C4-2B (cell line): ENCODE measurements at regions not wholly inside any gene's neighbourhood (a gene's known extent, or its start where the extent isn't known, plus 50 kb on each side); places are given as distances from the start of the nearest gene placed in this dataset.

Experiments used
- H3K27ac ChIP-seq: fragments of 450-650 bp; 2 replicates; pipeline ENCODE4 v1.5.1; 2017
- ZFX ChIP-seq: fragments of 450-650 bp; IDR thresholded peaks from 2 replicates; pipeline ENCODE4 v1.6.1; 2017
- TF ChIP-seq, protein P1 (sequence below): fragments of 450-650 bp; conservative IDR thresholded peaks from 2 replicates; pipeline ENCODE4 v1.5.1; 2017; ENCODE audit warnings: mild to moderate bottlenecking

DNA sequence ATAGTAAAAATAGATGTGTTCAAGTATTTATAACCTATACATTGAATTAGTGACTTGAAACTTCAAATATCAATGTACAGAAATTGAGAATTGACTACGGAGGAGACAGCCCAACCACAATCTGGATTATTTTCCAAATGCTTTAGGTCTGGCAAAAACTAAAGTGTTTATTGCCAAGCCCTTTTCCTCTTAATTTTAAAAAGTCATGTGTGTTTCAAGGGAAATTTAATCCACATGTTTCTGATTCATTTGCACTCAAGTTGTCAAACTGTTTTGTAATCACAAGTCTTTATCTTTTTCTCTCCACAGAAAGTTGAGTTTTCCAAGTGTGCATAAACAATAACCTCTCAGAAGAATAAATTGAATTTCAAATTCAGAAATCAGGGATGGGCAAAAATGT is 350.8 kb upstream of the RSPO3 start:
- no peak overlapping the region for H3K27ac ChIP-seq
- no peak for TF ChIP-seq ZFX
- TF ChIP-seq, protein P1, sequence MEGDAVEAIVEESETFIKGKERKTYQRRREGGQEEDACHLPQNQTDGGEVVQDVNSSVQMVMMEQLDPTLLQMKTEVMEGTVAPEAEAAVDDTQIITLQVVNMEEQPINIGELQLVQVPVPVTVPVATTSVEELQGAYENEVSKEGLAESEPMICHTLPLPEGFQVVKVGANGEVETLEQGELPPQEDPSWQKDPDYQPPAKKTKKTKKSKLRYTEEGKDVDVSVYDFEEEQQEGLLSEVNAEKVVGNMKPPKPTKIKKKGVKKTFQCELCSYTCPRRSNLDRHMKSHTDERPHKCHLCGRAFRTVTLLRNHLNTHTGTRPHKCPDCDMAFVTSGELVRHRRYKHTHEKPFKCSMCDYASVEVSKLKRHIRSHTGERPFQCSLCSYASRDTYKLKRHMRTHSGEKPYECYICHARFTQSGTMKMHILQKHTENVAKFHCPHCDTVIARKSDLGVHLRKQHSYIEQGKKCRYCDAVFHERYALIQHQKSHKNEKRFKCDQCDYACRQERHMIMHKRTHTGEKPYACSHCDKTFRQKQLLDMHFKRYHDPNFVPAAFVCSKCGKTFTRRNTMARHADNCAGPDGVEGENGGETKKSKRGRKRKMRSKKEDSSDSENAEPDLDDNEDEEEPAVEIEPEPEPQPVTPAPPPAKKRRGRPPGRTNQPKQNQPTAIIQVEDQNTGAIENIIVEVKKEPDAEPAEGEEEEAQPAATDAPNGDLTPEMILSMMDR = no peak

GRCh38 chr6:126770176-126770575 is 348.3 kb upstream of the RSPO3 start:
- TF ChIP-seq, protein P1 = no peak
- TF ChIP-seq ZFX = no peak
- no peak overlapping the region for H3K27ac ChIP-seq

DNA sequence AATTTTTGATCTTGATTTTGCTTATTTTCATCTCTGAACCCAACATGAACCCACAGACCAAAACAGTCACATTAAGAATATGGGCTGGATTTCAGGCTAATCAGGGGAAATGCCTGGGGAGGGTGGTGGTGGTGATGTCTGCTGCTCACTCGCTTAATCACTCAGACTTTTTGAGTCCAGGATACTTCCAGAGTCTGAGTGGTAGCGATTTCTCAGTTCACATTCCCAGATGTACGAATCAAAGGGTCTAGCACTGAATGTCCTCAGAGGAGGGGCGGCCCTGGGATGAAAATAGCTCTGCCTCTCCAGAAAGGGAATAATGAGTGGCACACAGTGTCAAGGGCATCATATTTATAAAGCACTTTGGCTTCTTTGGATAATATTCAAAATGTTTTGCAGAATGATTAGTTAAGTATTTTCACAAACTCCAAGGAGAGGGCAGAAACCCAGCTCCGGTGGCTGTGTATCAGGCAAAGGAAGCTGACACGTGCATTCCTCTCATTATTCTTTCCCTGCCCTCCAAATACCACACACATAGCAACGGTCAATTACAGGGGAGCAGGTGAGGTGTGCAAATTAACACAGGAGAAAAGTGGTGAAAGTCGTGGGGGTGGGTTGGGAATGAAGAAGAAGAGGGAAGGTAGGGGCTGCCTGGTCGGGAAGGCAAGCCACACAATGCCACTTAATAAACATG is 345.2 kb upstream of the RSPO3 start:
- H3K27ac ChIP-seq = no peak overlapping the region
- no peak for TF ChIP-seq ZFX
- TF ChIP-seq, protein P1 = no peak

GRCh38 chr6:126779331-126779730 is 339.1 kb upstream of the RSPO3 start:
- TF ChIP-seq, protein P1 = no peak
- no peak for TF ChIP-seq ZFX
- H3K27ac ChIP-seq = no peak overlapping the region

DNA sequence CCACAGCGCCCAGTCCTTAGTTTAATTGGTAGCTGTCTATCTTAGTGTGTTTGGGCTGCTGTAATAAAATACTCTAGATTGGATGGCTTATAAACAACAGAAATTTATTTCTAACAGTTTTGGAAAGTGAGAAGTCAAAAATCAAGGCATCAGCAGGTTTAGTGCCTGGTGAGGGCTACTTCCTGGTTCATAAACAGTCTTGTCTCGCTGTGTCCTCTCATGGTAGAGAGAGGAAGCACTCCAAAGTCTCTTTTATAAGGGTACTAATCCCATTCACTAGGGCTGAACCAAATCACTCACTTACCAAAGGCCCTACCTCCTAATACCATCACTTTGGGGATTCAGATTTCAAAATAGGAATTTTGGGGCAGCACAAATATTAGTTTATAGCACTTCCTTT is 336.9 kb upstream of the RSPO3 start:
- TF ChIP-seq, protein P1 = no peak
- TF ChIP-seq ZFX = no peak
- no peak overlapping the region for H3K27ac ChIP-seq

GRCh38 chr6:126784161-126784790 is 334.2 kb upstream of the RSPO3 start:
- H3K27ac ChIP-seq = no peak overlapping the region
- TF ChIP-seq, protein P1 = no peak

- no peak for TF ChIP-seq ZFX
- TF ChIP-seq, protein P1 = no peak
- no peak overlapping the region for H3K27ac ChIP-seq
These were observed 332.2 kb upstream of the RSPO3 start for GRCh38 chr6:126786262-126786661.
